Right atrium auricular region (tissue), 2 donors: ENCODE measurements at regions not wholly inside any gene's neighbourhood (a gene's known extent, or its start where the extent isn't known, plus 50 kb on each side); places are given as distances from the start of the nearest gene placed in this dataset.

Experiments used
- DNase-seq: peaks from one replicate; pipeline ENCODE4 v3.0.0-alpha.2; 2019; ENCODE audit warnings: low spot score
- H3K27ac ChIP-seq, 2 donors: fragments of 200-600 bp; sonication (generic); 1 replicate in 1 of 2; 2 replicates in 1 of 2; pipeline ENCODE4 v1.5.1; 2016 to 2019
- H3K27me3 ChIP-seq, 2 donors: fragments of 200-600 bp; sonication (generic); one replicate each; pipeline versions ENCODE4 v1.5.1 to v1.6.0; 2017 to 2019
- H3K36me3 ChIP-seq: fragments of 200-600 bp; sonication (generic); one replicate; pipeline ENCODE4 v1.5.1; 2016
- H3K4me1 ChIP-seq, 2 donors: fragments of 200-600 bp; sonication (generic); one replicate each; pipeline versions ENCODE4 v1.5.1 to v1.6.0; 2017 to 2019
- H3K4me3 ChIP-seq, 2 donors: fragments of 200-600 bp; sonication (generic); 1 replicate in 1 of 2; 2 replicates in 1 of 2; pipeline ENCODE4 v1.5.1; 2017 to 2019; ENCODE audit warnings: mild to moderate bottlenecking in 1 of 2, moderate library complexity in 1 of 2
- H3K9me3 ChIP-seq, 2 donors: fragments of 200-600 bp; sonication (generic); one replicate each; pipeline ENCODE4 v1.5.1; 2019
- TF ChIP-seq, protein P1 (sequence below), 2 donors: fragments of 200-600 bp; sonication (generic); IDR thresholded peaks; one replicate each; pipeline ENCODE4 v1.5.1; 2019; ENCODE audit warnings: antibody characterized with exemption in 2 of 2

DNA sequence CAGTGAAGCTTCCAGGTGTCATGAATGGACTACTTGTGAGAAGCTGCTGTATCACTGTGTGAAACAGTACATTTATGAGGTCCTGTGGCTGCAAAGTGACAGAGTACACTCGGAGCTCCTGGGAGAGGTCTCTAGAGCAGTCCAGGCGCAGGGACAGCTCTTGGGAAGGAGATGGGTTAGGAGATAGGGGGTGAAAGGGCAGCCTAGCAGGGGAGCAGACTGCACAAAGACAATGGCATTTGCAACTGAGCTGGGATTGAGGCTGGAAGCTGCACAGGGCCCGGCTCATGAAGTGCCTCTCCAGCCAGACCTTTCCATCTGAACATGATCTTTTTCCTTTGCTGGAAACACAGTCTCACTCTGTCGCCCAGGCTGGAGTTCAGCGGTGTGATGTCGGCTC is 83.6 kb downstream of the RHOB start:
- H3K4me3 ChIP-seq = no peak overlapping the region
- no peaks in the 10 kb centered on the region for H3K27me3 ChIP-seq
- no peak overlapping the region for H3K27ac ChIP-seq
- no peak for DNase-seq
- TF ChIP-seq, protein P1, sequence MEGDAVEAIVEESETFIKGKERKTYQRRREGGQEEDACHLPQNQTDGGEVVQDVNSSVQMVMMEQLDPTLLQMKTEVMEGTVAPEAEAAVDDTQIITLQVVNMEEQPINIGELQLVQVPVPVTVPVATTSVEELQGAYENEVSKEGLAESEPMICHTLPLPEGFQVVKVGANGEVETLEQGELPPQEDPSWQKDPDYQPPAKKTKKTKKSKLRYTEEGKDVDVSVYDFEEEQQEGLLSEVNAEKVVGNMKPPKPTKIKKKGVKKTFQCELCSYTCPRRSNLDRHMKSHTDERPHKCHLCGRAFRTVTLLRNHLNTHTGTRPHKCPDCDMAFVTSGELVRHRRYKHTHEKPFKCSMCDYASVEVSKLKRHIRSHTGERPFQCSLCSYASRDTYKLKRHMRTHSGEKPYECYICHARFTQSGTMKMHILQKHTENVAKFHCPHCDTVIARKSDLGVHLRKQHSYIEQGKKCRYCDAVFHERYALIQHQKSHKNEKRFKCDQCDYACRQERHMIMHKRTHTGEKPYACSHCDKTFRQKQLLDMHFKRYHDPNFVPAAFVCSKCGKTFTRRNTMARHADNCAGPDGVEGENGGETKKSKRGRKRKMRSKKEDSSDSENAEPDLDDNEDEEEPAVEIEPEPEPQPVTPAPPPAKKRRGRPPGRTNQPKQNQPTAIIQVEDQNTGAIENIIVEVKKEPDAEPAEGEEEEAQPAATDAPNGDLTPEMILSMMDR (IDR thresholded peaks at IDR 0.05) = no peak
- peaks cover 0 to 80% of the 10 kb centered on the region in 2 donors for H3K4me1 ChIP-seq
- H3K9me3 ChIP-seq = no peaks in the 10 kb centered on the region
- H3K36me3 ChIP-seq = no peaks in the 10 kb centered on the region

DNA sequence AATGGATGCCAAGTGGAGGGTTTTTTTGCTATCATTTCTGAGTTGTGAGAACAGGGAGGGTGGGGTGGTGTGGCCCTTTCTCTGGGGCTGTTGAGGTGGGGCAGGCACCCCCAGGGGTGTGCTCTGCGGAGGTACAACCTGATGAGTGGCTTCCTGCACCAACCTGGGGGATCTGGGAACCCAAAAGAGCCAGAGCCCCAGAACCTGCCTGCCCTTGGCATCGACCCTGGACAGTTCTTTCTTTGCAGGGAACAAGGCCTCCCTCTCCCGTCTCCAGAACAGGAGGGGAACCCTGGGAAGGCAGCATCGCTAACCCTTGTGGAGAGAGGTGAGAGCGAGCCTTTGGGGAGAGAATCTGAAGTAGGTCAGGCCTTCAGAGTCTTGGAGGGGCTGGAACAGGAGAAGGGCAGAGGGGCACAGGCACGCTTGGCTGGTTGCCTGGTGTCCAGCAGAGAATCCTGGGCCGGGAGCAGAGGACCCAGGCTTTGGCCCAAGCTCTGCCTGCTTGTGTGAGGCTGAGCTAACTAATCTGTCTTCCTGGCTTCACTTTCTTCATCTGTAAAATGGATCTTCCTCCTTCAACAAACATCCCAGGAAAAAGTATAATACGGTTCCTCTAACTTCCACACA is 84.9 kb downstream of the RHOB start:
- Histone ChIP-seq H3K9me3 (no peaks in the 10 kb centered on the region), H3K27ac (peak overlapping the region; percentile 15 to 46), H3K4me3 (no peak overlapping the region), H3K36me3 (no peaks in the 10 kb centered on the region), H3K4me1 (peaks cover 0 to 71% of the 10 kb centered on the region in 2 donors), H3K27me3 (no peaks in the 10 kb centered on the region)
- DNase-seq = no peak
- TF ChIP-seq, protein P1 (IDR thresholded peaks at IDR 0.05) = no peak

DNA sequence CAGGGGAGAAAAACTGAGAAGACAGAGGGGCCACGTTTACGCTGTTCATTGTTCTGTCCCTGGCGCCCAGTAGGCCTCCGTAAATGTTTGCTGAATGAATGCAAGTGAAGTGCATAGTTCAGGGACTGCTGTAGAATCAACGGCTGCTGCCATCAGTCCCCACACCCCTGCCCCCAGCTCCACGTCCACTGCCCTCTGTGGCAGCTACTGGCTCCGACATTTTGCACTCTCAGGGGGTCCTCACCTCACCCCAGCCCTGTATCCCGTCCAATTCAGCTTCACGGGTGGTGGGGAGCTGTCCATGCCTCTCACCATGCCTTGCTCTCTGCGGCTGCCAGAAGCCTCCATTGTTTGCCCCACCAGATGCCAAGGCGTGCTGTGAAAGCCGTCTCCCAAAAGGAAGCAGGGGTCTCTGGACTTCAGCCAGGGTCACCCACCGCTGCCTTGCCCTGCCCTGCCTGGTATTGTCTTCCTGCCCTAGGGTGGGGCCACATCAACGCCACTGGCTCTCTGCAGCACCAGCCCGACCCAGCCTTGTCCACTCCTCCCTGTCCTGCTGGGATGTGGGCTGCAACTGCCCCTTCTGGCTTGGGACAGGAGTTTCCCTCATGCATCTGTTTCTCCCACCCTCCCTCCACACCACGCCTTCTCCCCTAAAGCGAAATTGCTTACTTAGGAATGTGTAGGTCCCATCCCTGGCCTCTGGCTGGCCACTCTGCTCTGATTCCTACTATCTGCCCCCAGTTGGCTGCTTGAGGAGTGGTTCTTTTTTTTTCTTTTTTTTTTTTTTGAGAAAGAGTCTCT is 86.0 kb downstream of the RHOB start:
- Histone ChIP-seq H3K27me3 (no peaks in the 10 kb centered on the region), H3K4me3 (no peak overlapping the region), H3K27ac (no peak overlapping the region), H3K36me3 (no peaks in the 10 kb centered on the region), H3K4me1 (peaks cover 0 to 70% of the 10 kb centered on the region in 2 donors), H3K9me3 (no peaks in the 10 kb centered on the region)
- no peak for DNase-seq
- TF ChIP-seq, protein P1 (IDR thresholded peaks at IDR 0.05) = no peak

DNA sequence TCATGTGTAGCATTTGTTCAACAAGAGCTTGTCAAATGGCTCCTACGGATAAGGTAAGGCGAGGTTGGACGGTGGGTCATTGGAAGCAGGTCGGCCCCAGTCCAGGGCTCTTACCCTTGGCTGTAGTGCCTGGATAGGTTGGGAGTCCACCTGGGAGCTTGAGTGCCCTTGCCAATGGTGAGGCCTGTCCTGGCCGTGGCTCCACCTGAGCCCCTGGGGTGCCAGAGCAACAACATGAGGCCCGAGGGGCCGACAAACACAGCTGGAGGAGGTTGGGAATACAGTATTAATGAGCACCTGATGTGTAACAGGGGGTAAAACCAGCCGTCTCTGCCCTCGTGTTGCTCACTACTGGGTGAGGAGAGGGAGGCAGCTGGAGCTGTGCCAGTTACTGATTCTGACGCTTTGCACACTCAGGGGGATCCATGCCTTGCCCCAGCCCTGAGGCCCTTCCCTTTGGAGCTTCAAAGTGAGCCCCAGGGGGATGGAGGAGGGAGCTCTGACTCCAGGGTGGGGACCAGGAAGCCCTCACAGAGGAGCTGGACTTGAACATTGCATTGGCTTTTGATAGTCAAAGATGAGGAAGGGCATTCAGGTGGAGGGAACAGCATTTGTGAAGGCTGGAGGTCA is 87.2 kb downstream of the RHOB start:
- Histone ChIP-seq H3K4me1 (peaks cover 0 to 73% of the 10 kb centered on the region in 2 donors), H3K36me3 (no peaks in the 10 kb centered on the region), H3K27me3 (no peaks in the 10 kb centered on the region), H3K4me3 (no peak overlapping the region), H3K9me3 (no peaks in the 10 kb centered on the region), H3K27ac (peak overlapping the region in 1 of 2 donors; percentile 23)
- TF ChIP-seq, protein P1 (IDR thresholded peaks at IDR 0.05) = no peak
- no peak for DNase-seq

DNA sequence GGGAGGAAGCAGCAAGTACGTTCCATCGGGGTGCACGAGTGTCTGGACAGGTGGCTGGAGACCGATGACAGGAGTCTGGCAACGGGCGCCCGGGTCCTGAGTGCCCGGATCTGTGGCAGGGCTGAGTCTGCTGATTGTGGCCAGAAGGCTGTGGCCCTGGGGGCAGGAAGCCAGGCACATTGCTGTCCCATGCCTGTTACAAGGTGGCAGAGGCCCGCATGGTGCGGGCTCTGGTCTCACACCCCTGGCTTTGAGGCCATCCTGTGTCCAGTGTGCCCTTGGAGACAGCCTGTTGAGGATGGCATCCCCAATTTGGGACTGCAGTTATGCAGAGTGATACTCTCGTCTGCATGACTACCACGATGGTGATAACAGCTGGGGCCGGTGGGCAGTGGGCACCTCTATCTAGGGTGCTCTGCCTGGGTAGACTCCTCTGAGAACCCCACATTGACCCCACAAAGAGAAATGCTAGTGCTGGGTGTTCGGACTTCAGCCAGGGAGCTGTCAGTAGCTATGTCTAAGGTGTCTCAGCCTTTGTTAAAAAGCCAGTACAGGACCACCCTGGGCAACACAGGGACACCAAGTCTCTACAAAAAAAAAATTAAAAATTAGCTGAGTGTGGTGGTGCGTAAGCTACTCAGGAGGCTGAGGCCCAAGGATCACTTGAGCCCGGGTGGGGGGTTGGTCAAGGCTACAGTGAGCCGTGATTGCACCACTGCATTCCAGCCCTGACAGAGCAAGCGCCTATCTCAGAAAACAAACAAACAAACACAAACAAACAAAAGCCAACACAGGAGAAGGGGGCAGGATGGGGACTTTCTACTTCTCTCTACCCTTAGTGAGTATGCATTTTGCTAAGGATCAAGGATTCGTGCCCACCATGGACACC is 88.3 kb downstream of the RHOB start:
- Histone ChIP-seq H3K4me1 (peaks cover 0 to 71% of the 10 kb centered on the region in 2 donors), H3K9me3 (no peaks in the 10 kb centered on the region), H3K36me3 (no peaks in the 10 kb centered on the region), H3K27me3 (no peaks in the 10 kb centered on the region), H3K27ac (peak overlapping the region in 1 of 2 donors; percentile 23), H3K4me3 (no peak overlapping the region)
- TF ChIP-seq, protein P1 (IDR thresholded peaks at IDR 0.05) = no peak
- DNase-seq = no peak
